ENCODE measurements at regions not wholly inside any gene's neighbourhood (a gene's known extent, or its start where the extent isn't known, plus 50 kb on each side); places are given as distances from the start of the nearest gene placed in this dataset.
"Not testable (repeated sequence)": the region's sequence is repeated elsewhere in the genome, so short reads cannot be mapped to it uniquely, and the experiment has no call there.

DNA sequence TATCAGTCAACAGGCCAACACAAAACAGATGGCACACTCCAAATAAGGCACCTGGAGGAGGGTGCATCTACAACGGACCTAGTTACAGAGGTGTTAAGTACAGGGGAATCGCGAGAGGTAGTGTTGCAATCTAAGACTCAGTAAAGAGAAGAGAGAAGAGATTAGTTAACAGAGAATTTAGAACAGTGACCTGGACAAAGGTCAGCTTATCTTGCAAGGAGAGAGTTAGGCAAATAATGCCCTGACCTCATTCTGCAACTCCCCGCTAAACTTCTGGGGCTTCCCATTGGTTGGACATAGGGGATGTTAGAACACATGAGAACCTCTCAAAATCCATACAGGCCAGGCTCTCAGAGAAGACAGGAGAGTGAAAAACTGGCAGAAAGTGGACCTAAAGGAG, 289.4 kb upstream of the GK2 start:
- Histone ChIP-seq H3K79me2 (ENCODE audit: control insufficient read depth, insufficient read depth, low read length) (no peaks in the 10 kb centered on the region), H3K4me1 (ENCODE audit: control insufficient read depth, extremely low read depth, insufficient read depth, low read length) (no peaks in the 10 kb centered on the region), H3K9me3 (ENCODE audit: control insufficient read depth, insufficient read depth, low read depth, low read length) (no peaks in the 10 kb centered on the region), H3K27ac (ENCODE audit: insufficient read depth, low read length) (no peak overlapping the region), H2AFZ (ENCODE audit: low read length) (no peak overlapping the region), H4K20me1 (ENCODE audit: control insufficient read depth, extremely low read depth, insufficient read depth, low read length) (no peaks in the 10 kb centered on the region), H3K27me3 (ENCODE audit: control insufficient read depth, insufficient read depth, low read length) (no peaks in the 10 kb centered on the region), H3K4me3 (replicated peaks in 1 of 4; ENCODE audit: control extremely low read depth in 1 of 4, insufficient read depth in 1 of 4, low read depth in 3 of 4, low read length in 4 of 4) (no peak overlapping the region), H3K36me3 (ENCODE audit: control insufficient read depth, insufficient read depth, low read length) (no peaks in the 10 kb centered on the region), H3K9ac (ENCODE audit: insufficient read depth, low read length) (no peak overlapping the region), H3K4me2 (ENCODE audit: extremely low read depth, insufficient read depth, low read length) (no peak overlapping the region)
- TF ChIP-seq, protein P1, sequence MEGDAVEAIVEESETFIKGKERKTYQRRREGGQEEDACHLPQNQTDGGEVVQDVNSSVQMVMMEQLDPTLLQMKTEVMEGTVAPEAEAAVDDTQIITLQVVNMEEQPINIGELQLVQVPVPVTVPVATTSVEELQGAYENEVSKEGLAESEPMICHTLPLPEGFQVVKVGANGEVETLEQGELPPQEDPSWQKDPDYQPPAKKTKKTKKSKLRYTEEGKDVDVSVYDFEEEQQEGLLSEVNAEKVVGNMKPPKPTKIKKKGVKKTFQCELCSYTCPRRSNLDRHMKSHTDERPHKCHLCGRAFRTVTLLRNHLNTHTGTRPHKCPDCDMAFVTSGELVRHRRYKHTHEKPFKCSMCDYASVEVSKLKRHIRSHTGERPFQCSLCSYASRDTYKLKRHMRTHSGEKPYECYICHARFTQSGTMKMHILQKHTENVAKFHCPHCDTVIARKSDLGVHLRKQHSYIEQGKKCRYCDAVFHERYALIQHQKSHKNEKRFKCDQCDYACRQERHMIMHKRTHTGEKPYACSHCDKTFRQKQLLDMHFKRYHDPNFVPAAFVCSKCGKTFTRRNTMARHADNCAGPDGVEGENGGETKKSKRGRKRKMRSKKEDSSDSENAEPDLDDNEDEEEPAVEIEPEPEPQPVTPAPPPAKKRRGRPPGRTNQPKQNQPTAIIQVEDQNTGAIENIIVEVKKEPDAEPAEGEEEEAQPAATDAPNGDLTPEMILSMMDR (conservative IDR thresholded peaks at IDR 0.05 in 1 of 2, IDR thresholded peaks at IDR 0.05 in 1 of 2; ENCODE audit: low read depth in 1 of 2, low read length in 2 of 2), result no peak
- no peak for TF ChIP-seq EZH2 (IDR thresholded peaks at IDR 0.05; ENCODE audit: low read length, missing control alignments)
- DNase-seq (ENCODE audit: low read depth in 2 of 2), result no peak

DNA sequence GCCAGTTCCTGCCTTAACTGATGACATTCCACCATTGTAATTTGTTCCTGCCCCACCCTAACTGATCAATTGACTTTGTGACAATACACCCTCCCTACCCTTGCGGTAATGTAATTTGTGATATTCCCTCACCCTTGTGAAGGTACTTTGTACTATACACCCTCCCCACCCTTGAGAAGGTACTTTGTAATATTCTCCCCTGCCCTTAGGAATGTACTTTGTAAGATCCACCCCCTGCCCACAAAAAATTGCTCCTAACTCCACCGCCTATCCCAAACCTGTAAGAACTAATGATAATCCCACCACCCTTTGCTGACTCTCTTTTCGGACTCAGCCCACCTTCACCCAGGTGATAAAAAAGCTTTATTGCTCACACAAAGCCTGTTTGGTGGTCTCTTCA, 288.5 kb upstream of the GK2 start:
- not testable (repeated sequence) for H3K79me2 ChIP-seq (ENCODE audit: control insufficient read depth, insufficient read depth, low read length); H3K4me1 ChIP-seq (ENCODE audit: control insufficient read depth, extremely low read depth, insufficient read depth, low read length); H3K27me3 ChIP-seq (ENCODE audit: control insufficient read depth, insufficient read depth, low read length); H3K9ac ChIP-seq (ENCODE audit: insufficient read depth, low read length); H3K4me2 ChIP-seq (ENCODE audit: extremely low read depth, insufficient read depth, low read length); H4K20me1 ChIP-seq (ENCODE audit: control insufficient read depth, extremely low read depth, insufficient read depth, low read length); H2AFZ ChIP-seq (ENCODE audit: low read length); DNase-seq (ENCODE audit: low read depth in 2 of 2); H3K27ac ChIP-seq (ENCODE audit: insufficient read depth, low read length); H3K4me3 ChIP-seq (replicated peaks in 1 of 4; ENCODE audit: control extremely low read depth in 1 of 4, insufficient read depth in 1 of 4, low read depth in 3 of 4, low read length in 4 of 4); H3K36me3 ChIP-seq (ENCODE audit: control insufficient read depth, insufficient read depth, low read length); H3K9me3 ChIP-seq (ENCODE audit: control insufficient read depth, insufficient read depth, low read depth, low read length)

DNA sequence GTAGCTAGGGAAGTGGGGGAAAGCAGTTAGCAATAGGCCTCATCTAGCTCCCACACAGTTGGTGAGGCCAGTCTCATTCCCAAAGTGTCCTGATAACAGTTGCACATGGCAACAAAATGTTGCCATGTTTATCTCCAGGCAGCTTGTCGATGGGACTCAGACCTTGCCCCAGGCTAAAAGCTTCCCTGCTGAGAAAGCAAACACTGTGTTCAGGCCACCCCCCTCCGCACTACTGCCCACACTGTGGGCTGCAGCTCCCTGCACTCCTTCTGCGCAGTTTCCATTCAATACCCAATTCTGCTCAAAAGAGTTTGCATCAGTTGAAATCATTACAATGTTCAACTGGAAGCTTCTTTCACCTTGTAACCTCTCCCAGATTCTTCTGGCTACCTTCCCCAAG, 287.8 kb upstream of the GK2 start:
- TF ChIP-seq EZH2 (IDR thresholded peaks at IDR 0.05; ENCODE audit: low read length, missing control alignments), result no peak
- Histone ChIP-seq H3K27me3 (ENCODE audit: control insufficient read depth, insufficient read depth, low read length) (no peaks in the 10 kb centered on the region), H3K9ac (ENCODE audit: insufficient read depth, low read length) (no peak overlapping the region), H2AFZ (ENCODE audit: low read length) (no peak overlapping the region), H3K27ac (ENCODE audit: insufficient read depth, low read length) (no peak overlapping the region), H3K4me3 (replicated peaks in 1 of 4; ENCODE audit: control extremely low read depth in 1 of 4, insufficient read depth in 1 of 4, low read depth in 3 of 4, low read length in 4 of 4) (no peak overlapping the region), H3K4me2 (ENCODE audit: extremely low read depth, insufficient read depth, low read length) (no peak overlapping the region), H4K20me1 (ENCODE audit: control insufficient read depth, extremely low read depth, insufficient read depth, low read length) (no peaks in the 10 kb centered on the region), H3K4me1 (ENCODE audit: control insufficient read depth, extremely low read depth, insufficient read depth, low read length) (no peaks in the 10 kb centered on the region), H3K9me3 (ENCODE audit: control insufficient read depth, insufficient read depth, low read depth, low read length) (no peaks in the 10 kb centered on the region), H3K36me3 (ENCODE audit: control insufficient read depth, insufficient read depth, low read length) (no peaks in the 10 kb centered on the region), H3K79me2 (ENCODE audit: control insufficient read depth, insufficient read depth, low read length) (no peaks in the 10 kb centered on the region)
- DNase-seq (ENCODE audit: low read depth in 2 of 2), result no peak

DNA sequence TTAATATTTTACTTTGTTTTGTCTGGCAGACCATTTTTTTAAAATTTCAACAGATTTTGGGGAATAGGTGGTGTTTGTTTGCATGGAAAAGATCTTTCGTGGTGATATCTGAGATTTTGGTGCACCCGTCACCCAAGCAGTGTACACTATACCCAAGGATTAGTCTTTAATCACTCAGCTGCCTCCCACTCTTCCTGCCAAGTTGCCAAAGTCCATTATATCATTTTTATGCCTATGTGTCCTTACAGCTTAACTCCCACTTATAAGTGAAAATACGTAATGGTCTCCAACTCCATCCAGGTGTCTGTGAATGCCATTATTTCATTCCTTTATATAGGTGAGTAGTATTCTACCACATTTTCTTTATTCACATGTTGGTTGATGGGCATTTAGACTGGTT, 281.7 kb upstream of the GK2 start:
- Histone ChIP-seq H3K4me3 (replicated peaks in 1 of 4; ENCODE audit: control extremely low read depth in 1 of 4, insufficient read depth in 1 of 4, low read depth in 3 of 4, low read length in 4 of 4) (no peak overlapping the region), H3K27ac (ENCODE audit: insufficient read depth, low read length) (no peak overlapping the region), H3K4me2 (ENCODE audit: extremely low read depth, insufficient read depth, low read length) (no peak overlapping the region), H3K36me3 (ENCODE audit: control insufficient read depth, insufficient read depth, low read length) (no peaks in the 10 kb centered on the region), H3K4me1 (ENCODE audit: control insufficient read depth, extremely low read depth, insufficient read depth, low read length) (no peaks in the 10 kb centered on the region), H4K20me1 (ENCODE audit: control insufficient read depth, extremely low read depth, insufficient read depth, low read length) (no peaks in the 10 kb centered on the region), H2AFZ (ENCODE audit: low read length) (no peak overlapping the region), H3K27me3 (ENCODE audit: control insufficient read depth, insufficient read depth, low read length) (no peaks in the 10 kb centered on the region), H3K79me2 (ENCODE audit: control insufficient read depth, insufficient read depth, low read length) (no peaks in the 10 kb centered on the region), H3K9ac (ENCODE audit: insufficient read depth, low read length) (no peak overlapping the region), H3K9me3 (ENCODE audit: control insufficient read depth, insufficient read depth, low read depth, low read length) (no peaks in the 10 kb centered on the region)
- no peak for TF ChIP-seq EZH2 (IDR thresholded peaks at IDR 0.05; ENCODE audit: low read length, missing control alignments)
- TF ChIP-seq, protein P1 (conservative IDR thresholded peaks at IDR 0.05 in 1 of 2, IDR thresholded peaks at IDR 0.05 in 1 of 2; ENCODE audit: low read depth in 1 of 2, low read length in 2 of 2), result no peak
- DNase-seq (ENCODE audit: low read depth in 2 of 2), result no peak
